ENCODE measurements at regions not wholly inside any gene's neighbourhood (a gene's known extent, or its start where the extent isn't known, plus 50 kb on each side); places are given as distances from the start of the nearest gene placed in this dataset.
"Not testable (repeated sequence)": the region's sequence is repeated elsewhere in the genome, so short reads cannot be mapped to it uniquely, and the experiment has no call there.

GRCh38 chr11:37322333-37323194 is 724.5 kb upstream of the RAG2 start:
- DNase-seq (ENCODE audit: low spot score) = no peak

GRCh38 chr11:37320921-37321320 is 722.9 kb upstream of the RAG2 start:
- DNase-seq (ENCODE audit: low spot score) = no peak

DNA sequence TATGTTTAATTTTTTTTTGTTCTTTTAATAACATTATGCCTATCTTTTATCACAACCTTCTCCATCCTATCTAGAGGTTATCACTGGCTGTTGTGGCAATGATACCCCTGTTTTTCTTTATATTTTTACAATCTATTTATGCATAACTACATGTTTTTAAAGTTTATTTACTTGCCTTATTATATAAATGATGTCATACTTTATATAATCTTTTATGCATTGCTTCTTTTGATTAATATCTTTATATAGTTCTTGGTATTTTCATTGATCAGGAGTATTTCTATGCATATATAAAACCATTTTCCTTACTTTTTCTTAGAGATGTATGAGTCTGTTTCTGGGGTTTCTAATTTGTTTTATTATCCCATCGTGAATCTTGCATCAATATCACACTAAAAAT is 719.8 kb upstream of the RAG2 start:
- no peak for DNase-seq (ENCODE audit: low spot score)

DNA sequence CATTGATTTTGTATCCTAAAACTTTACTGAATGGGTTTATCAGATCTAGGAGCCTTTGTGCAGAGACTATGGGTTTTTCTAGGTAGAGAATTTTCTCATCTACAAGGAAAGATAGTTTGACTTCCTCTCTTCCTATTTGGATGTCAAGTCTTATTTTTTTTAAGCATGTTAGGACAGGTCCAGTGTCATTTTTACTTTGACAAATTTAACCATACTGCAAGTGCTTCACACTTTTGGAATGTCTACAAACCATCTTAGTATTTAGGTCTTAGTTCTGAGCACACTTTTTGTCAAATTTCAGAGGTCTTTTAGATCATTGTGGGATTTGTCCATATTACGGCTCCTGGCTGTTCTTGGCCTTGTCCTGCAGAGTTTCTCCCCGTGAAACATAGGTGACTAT is 715.2 kb upstream of the RAG2 start:
- no peak for DNase-seq (ENCODE audit: low spot score)

DNA sequence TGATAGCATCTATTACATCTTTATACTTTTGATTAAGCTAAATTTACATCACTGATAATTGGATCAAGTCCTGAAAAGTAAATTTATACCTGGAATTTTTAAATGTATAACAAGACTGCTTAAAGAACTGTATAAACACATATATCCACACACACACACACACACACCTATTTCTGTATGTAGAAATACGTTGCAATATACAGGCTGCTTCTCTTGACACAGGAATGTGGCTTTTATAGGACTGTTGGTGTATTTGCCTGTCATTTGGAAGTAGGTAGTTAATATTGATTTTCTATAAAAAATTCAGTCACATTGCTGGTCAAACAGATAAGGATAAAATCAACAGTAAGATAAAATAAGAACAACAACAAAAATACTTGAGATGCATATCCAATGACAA is 708.5 kb upstream of the RAG2 start:
- DNase-seq (ENCODE audit: low spot score) = no peak

DNA sequence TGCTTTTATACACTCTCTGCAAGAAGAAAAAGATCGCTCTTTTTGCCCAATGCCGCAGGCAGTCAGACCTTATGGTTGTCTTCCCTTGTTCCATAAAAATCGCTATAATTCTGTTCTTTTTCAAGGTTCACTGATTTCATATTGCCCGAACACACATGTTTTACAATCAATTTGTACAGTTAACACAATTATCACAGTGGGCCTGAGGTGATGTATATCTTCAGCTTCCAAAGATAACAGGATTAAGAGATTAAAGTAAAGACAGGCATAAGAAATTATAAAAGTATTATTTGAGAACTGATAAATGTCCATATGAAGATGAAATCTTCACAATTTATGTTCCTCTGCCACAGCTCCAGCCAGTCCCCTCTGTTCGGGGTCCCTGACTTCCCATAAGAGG is 703.4 kb upstream of the RAG2 start:
- not testable (repeated sequence) for DNase-seq (ENCODE audit: low spot score)

GRCh38 chr11:37298173-37298572 is 700.1 kb upstream of the RAG2 start:
- DNase-seq (ENCODE audit: low spot score) = no peak

- DNase-seq (ENCODE audit: low spot score) = no peak
Measured at GRCh38 chr11:37286890-37287289, 688.9 kb upstream of the RAG2 start.

- no peak for DNase-seq (ENCODE audit: low spot score)
Measured at GRCh38 chr11:37282367-37282766, 684.3 kb upstream of the RAG2 start.

DNA sequence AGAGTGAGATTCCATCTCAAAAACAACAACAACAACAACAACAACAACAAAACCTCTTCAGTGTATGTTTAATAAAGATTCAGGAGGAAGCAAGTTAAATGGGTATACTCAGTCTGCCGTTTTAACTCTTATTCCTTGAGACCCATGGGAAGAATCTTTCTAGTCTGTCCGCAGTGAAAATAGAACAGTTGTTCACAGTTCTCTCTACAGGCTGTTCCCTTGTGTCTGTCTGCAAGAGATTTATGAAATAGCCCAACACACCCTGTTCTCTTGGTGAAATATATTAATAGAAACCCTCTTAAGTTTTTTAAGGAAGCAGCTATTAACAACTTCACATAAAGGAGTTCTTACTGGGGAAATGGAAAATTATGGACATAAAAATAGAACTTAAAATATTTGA is 682.2 kb upstream of the RAG2 start:
- DNase-seq (ENCODE audit: low spot score) = no peak

- DNase-seq (ENCODE audit: low spot score) = no peak
Measured at GRCh38 chr11:37277896-37278465, 679.9 kb upstream of the RAG2 start.

DNA sequence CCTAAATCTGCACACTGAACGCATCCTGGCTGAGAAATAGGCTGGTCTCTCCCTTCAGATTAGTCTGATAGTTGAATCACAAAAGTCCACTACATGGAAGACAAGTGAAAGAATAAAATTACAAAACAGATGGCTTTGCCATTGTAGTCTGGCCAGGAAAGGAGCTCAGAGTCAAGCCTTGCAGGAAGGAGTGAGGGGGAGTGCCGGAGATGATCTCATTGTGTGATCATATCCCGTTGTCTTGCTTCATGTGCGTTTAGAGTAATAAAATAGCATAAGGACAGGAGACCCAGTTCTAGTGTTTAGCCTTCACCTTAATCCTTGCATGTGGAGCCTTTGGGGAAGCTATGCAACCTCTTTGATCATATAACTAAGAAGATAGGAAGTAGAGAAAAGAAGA is 666.7 kb upstream of the RAG2 start:
- no peak for DNase-seq (ENCODE audit: low spot score)

DNA sequence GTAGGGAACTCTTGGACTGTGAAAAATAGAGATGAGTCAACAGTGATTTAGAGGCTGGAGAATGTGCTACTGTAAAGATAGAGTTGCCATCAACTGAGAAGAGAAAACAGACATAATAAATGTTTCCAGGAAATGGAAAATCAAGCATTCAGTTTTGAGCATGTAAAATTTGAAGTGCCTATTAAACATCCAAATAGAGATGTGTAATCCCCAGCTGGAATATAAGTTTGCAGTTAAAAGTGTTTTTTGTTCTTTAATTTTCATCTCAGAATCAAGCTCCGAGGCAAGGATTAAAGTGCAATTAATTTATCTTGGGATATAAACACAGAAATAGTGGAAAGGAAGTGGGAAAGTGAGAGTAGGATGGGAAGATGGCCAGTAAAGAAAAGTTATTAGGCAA is 666.0 kb upstream of the RAG2 start:
- no peak for DNase-seq (ENCODE audit: low spot score)

DNA sequence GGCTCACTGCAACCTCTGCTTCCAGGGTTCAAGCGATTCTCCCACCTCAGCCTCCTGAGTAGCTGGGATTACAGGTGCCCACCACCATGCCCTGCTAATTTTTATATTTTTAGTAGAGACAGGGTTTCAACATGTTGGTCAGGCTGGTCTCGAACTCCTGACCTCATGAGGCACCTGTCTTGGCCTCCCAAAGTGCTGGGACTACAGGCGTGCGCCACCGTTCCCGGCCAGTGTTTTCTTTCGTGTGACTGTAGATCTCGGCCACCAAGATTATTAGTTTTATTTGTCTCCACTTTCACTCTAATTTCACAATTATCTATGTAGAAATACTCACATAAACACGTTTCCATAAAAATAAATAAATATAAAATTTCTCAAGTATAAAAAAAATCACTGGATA is 665.4 kb upstream of the RAG2 start:
- DNase-seq (ENCODE audit: low spot score) = not testable (repeated sequence)

DNA sequence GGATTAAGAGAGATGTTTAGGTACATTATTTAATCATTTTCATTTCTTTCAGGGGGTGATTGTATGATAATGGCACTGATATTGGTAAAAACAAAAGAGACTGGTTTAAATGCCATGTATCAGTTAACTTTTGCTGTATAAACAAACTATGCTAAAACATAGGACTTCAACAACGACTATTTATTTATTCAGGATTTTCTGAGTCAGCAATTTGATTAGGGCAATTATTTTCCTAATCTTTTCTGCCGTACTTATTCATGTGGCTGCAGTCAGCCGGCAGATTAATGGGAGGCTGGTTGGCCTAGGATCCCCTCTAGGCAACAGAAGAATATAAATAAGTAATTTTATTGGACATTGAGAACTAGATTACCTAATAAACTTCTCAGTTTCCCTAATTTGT is 661.7 kb upstream of the RAG2 start:
- DNase-seq (ENCODE audit: low spot score) = no peak

DNA sequence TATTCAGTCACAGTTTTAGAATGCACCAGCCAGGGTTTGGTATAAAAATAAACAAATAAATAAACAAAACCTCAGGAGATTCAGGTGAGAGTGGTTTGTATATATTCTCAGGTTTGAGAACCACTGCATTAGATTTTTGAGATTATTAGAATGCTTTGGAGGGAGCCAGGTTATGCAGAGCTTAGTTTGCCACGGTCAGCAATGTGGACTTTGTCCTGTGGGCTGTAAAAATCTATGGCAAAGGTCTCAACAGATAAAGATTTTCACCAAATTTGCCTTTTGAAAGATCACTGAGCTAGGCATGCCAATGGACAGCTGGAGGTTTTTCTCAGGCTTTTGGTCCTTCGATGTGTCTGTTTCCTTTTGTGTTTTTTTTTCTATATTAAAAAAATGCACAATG is 650.1 kb upstream of the RAG2 start:
- no peak for DNase-seq (ENCODE audit: low spot score)

DNA sequence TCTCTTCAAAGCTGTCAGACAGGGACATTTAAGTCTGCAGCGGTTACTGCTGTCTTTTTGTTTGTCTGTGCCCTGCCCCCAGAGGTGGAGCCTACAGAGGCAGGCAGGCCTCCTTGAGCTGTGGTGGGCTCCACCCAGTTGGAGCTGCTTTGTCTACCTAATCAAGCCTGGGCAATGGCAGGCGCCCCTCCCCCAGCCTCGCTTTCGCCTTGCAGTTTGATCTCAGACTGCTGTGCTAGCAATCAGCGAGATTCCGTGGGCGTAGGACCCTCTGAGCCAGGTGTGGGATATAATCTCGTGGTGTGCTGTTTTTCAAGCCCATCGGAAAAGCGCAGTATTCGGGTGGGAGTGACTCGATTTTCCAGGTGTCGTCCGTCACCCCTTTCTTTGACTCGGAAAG is 648.1 kb upstream of the RAG2 start:
- not testable (repeated sequence) for DNase-seq (ENCODE audit: low spot score)

GRCh38 chr11:37230865-37231264 is 632.8 kb upstream of the RAG2 start:
- no peak for DNase-seq (ENCODE audit: low spot score)

- no peak for DNase-seq (ENCODE audit: low spot score)
Measured at GRCh38 chr11:37223962-37224361, 625.9 kb upstream of the RAG2 start.

DNA sequence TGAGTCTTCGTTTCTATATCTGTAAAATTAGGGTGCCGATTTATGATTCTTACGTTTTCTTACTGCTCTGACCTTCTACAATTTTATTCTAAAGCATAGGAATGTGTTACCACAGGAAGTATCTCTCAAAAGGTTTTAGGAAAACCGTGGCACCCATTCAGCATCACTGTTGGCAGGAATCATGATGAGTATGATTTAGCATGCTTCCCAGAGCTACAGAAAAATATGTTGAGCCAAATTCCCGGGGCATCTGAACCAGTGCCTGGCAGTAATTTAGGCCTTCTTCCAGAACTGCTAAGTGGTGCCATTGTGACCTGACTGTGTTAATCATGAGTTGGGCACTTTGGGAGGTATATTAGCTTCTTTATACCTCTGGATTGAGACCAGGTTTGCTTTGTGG is 605.0 kb upstream of the RAG2 start:
- no peak for DNase-seq (ENCODE audit: low spot score)

- DNase-seq (ENCODE audit: low spot score) = no peak
Measured at GRCh38 chr11:37199082-37199481, 601.0 kb upstream of the RAG2 start.

GRCh38 chr11:37184326-37184725 is 586.3 kb upstream of the RAG2 start:
- DNase-seq (ENCODE audit: low spot score) = no peak

GRCh38 chr11:37182031-37182430 is 584.0 kb upstream of the RAG2 start:
- no peak for DNase-seq (ENCODE audit: low spot score)

DNA sequence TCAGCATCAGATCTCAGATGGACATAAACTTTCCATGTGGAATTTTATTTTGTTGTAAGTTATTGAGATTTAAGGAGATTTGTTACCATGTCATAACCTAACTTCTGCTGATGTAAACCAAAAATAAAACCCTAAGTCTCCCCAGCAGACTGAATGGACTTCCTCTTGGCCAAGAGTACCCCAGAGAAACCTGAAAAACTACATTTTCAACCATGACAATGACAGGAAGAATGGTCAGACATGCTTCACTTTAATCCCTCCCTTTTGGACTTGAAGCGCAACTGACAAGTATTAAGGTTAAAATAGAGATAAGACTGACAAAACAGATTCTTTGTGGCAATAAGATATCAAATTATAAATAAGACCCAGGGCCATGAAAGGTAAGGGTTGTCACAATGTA is 579.7 kb upstream of the RAG2 start:
- no peak for DNase-seq (ENCODE audit: low spot score)
